Natural killer cell treated with Interleukin-12 subunit alpha and Interleukin-12 subunit beta and Interleukin-15 and Interleukin-18, amount 100 ng/mL, for 72 hours (primary cell): ENCODE measurements at regions not wholly inside any gene's neighbourhood (a gene's known extent, or its start where the extent isn't known, plus 50 kb on each side); places are given as distances from the start of the nearest gene placed in this dataset.
A peak's percentile ranks its signal among the peaks of the same experiment; 100 is the strongest.
"Not testable (repeated sequence)": the region's sequence is repeated elsewhere in the genome, so short reads cannot be mapped to it uniquely, and the experiment has no call there.

Experiments used
- ATAC-seq, 2 donors: fragments of 150-1000 bp; cut with Tn5 transposase in 1 of 2; sonication (Bioruptor Pico), chemical (Tn5 transposase) in 1 of 2; 2 replicates each; pipeline ENCODE4 v1.10.0; 2021
- DNase-seq: peaks from one replicate; pipeline ENCODE4 v3.0.0; 2022; ENCODE audit warnings: low spot score
- H3K27ac Mint-ChIP-seq, 2 donors: 1 replicate in 1 of 2; 2 replicates in 1 of 2; pipeline ENCODE4 v1.8.0; 2022; ENCODE audit warnings: mixed read lengths in 2 of 2, mild to moderate bottlenecking in 1 of 2, moderate library complexity in 1 of 2
- H3K27me3 Mint-ChIP-seq, 2 donors: 1 replicate in 1 of 2; 2 replicates in 1 of 2; pipeline ENCODE4 v1.8.0; 2022; ENCODE audit warnings: mixed read lengths in 2 of 2
- H3K36me3 Mint-ChIP-seq: one replicate; pipeline ENCODE4 v1.8.0; 2022; ENCODE audit warnings: mixed read lengths
- H3K4me1 Mint-ChIP-seq, 2 donors: 1 replicate in 1 of 2; 2 replicates in 1 of 2; pipeline ENCODE4 v1.8.0; 2022; ENCODE audit warnings: low read depth in 2 of 2, mixed read lengths in 2 of 2, mild to moderate bottlenecking in 1 of 2
- H3K4me3 Mint-ChIP-seq: one replicate; pipeline ENCODE4 v1.8.0; 2022; ENCODE audit warnings: mixed read lengths
- H3K9me3 Mint-ChIP-seq: 2 replicates; pipeline ENCODE4 v1.8.0; 2022; ENCODE audit warnings: mixed read lengths

GRCh38 chr15:69766156-69766555 lies 313.5 kb downstream of the RPLP1 start:
- Mint-ChIP-seq H3K27ac (peak overlapping the region in 1 of 2 donors; percentile 13), H3K27me3 (peaks cover 20 to 21% of the 10 kb centered on the region in 2 donors), H3K36me3 (peaks cover 9% of the 10 kb centered on the region), H3K4me3 (no peak overlapping the region), H3K9me3 (peaks cover 3% of the 10 kb centered on the region), H3K4me1 (peaks cover 29 to 31% of the 10 kb centered on the region in 2 donors)
- no peak for ATAC-seq
- DNase-seq: no peak

- peaks cover 14% of the 10 kb centered on the region for H3K36me3 Mint-ChIP-seq
- H3K4me1 Mint-ChIP-seq: peaks cover 19 to 26% of the 10 kb centered on the region in 2 donors
- DNase-seq (no peak), ATAC-seq (no peak)
- H3K27me3 Mint-ChIP-seq: peaks cover 29 to 30% of the 10 kb centered on the region in 2 donors
- H3K27ac Mint-ChIP-seq: peak overlapping the region in 1 of 2 donors; percentile 26
- H3K9me3 Mint-ChIP-seq: no peaks in the 10 kb centered on the region
- no peak overlapping the region for H3K4me3 Mint-ChIP-seq
Measured at GRCh38 chr15:69767191-69767590, 314.6 kb downstream of the RPLP1 start.

DNA sequence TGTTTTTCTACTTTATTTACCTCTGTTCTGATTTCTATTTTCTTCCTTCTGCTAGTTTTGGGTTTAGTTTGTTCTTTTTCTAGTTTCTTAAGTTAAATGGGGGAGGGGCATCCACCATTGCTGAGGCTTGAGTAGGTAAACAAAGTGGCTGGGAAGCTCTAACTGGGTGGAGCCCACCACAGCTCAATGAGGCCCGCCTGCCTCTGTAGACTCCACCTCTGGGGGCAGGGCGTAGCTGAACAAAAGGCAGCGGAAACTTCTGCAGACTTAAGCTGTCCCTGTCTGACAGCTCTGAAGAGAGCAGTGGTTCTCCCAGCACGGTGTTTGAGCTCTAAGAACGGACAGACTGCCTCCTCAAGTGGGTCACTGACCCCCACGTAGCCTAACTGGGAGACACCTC lies 316.7 kb downstream of the RPLP1 start:
- not testable (repeated sequence) for H3K9me3 Mint-ChIP-seq, H3K4me3 Mint-ChIP-seq, ATAC-seq, H3K27ac Mint-ChIP-seq, DNase-seq
- Mint-ChIP-seq H3K27me3 (peaks cover 31 to 33% of the 10 kb centered on the region in 2 donors), H3K36me3 (peaks cover 14% of the 10 kb centered on the region), H3K4me1 (peaks cover 13 to 23% of the 10 kb centered on the region in 2 donors)

DNA sequence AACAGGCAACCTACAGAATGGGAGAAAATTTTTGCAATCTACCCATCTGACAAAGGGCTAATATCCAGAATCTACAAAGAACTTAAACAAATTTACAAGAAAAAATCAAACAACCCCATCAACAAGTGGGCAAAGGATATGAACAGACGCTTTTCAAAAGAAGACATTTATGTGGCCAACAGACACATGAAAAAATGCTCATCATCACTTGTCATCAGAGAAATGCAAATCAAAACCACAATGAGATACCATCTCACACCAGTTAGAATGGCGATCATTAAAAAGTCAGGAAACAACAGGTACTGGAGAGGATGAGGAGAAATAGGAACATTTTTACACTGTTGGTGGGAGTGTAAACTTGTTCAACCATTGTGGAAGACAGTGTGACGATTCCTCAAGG lies 321.6 kb downstream of the RPLP1 start:
- H3K27ac Mint-ChIP-seq, ATAC-seq, DNase-seq, H3K9me3 Mint-ChIP-seq, H3K4me3 Mint-ChIP-seq: not testable (repeated sequence)
- peaks cover 20% of the 10 kb centered on the region for H3K36me3 Mint-ChIP-seq
- H3K27me3 Mint-ChIP-seq: peaks cover 29 to 43% of the 10 kb centered on the region in 2 donors
- H3K4me1 Mint-ChIP-seq: peaks cover 5 to 17% of the 10 kb centered on the region in 2 donors

DNA sequence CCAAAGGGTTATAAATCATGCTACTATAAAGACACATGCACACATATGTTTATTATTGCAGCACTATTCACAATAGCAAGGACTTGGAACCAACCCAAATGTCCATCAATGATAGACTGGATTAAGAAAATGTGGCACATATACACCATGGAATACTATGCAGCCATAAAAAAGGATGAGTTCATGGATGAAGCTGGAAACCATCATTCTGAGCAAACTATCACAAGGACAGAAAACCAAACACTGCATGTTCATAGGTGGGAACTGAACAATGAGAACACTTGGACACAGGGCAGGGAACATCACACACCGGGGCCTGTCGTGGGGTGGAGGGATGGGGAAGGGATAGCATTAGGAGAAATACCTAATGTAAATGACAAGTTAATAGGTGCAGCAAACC lies 322.1 kb downstream of the RPLP1 start:
- not testable (repeated sequence) for H3K9me3 Mint-ChIP-seq, DNase-seq, ATAC-seq, H3K27ac Mint-ChIP-seq, H3K4me3 Mint-ChIP-seq
- Mint-ChIP-seq H3K27me3 (peaks cover 29 to 42% of the 10 kb centered on the region in 2 donors), H3K4me1 (peaks cover 5 to 17% of the 10 kb centered on the region in 2 donors), H3K36me3 (peaks cover 20% of the 10 kb centered on the region)

GRCh38 chr15:69777356-69777755 lies 320.4 kb downstream of the TLE3 start:
- Mint-ChIP-seq H3K4me1 (peaks cover 14 to 20% of the 10 kb centered on the region in 2 donors), H3K36me3 (peaks cover 10% of the 10 kb centered on the region), H3K27ac (no peak overlapping the region), H3K9me3 (no peaks in the 10 kb centered on the region), H3K4me3 (no peak overlapping the region), H3K27me3 (peaks cover 20 to 32% of the 10 kb centered on the region in 2 donors)
- ATAC-seq (no peak), DNase-seq (no peak)

DNA sequence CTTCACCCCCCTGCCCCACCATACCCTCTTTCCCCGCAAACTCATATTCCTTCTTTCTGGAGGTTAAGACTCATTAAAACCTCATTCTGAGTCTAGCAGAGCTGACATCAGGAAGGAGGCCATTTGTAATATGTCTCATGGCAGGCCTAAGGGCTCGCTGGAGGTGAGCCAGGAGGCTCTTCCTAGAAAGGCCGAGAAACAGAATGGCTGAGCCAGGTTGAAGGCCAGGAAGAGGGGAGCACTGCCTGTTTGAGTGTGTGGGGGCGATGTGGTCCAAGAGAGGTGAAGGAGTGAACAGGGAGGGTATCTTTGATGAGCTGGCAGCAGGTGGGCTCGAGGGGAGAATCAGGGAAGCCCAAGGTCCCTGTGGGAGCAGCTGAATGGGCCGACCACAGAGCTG lies 317.3 kb downstream of the TLE3 start:
- ATAC-seq (no peak), DNase-seq (no peak)
- H3K4me3 Mint-ChIP-seq: no peak overlapping the region
- H3K36me3 Mint-ChIP-seq: peaks cover 10% of the 10 kb centered on the region
- no peaks in the 10 kb centered on the region for H3K9me3 Mint-ChIP-seq
- no peak overlapping the region for H3K27ac Mint-ChIP-seq
- peaks cover 40 to 46% of the 10 kb centered on the region in 2 donors for H3K27me3 Mint-ChIP-seq
- H3K4me1 Mint-ChIP-seq: peaks cover 10 to 15% of the 10 kb centered on the region in 2 donors

DNA sequence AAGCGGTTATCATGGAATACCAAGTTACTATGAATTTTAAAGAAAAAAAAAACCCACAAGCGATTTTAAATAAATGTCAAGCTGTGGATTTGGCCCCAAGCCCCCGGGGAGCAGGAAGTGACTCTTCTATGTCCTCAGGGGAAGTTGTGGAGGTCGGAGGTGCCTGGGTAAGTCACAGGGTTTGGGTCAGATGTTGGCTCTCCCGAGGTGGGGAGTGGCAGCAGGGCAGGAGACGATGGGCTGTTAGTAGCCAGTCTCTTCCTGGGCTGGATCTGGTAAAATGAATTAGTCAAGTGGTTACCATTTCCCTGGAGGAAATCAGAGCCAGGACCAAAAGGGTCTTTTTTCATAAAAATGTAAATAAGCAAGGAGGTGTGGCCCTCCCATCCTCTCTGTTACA lies 316.7 kb downstream of the TLE3 start:
- ATAC-seq (no peak), DNase-seq (no peak)
- no peaks in the 10 kb centered on the region for H3K9me3 Mint-ChIP-seq
- H3K36me3 Mint-ChIP-seq: peaks cover 10% of the 10 kb centered on the region
- peaks cover 40 to 46% of the 10 kb centered on the region in 2 donors for H3K27me3 Mint-ChIP-seq
- no peak overlapping the region for H3K4me3 Mint-ChIP-seq
- peaks cover 10 to 15% of the 10 kb centered on the region in 2 donors for H3K4me1 Mint-ChIP-seq
- no peak overlapping the region for H3K27ac Mint-ChIP-seq

DNA sequence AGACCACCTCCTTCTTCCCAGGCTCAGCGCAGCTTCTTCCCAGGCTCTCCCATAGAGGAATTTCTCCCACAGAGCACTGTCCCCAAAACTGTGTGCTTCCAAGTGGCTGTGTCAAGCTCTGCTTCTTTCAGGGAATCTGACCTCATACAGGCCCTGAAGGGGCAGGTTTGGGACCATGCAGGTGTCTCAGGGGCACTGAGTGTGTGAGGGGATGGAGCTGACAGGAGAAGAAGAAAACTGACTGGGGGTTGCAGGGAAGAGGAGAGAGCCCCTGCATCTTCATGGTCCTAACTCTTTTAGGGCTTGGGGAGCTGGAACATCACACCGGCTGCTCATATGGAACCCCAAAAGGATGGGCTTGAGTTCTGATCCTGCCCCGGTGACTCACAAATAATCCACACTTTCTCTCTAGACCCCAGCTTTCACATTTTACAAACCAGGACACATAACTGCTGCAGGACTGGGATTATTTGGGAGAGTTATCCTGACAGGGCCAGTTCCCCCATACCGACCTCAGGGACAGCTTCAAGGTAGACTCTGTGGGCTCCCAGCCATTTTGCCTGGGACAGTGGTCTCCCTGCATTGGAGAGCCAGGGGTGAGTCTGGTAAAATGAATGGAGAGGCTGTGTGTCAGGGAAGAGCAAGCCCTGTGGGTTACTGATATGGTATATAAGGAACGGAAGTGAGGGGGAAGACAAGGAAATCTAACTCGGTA lies 316.1 kb downstream of the TLE3 start:
- Mint-ChIP-seq H3K36me3 (peaks cover 10% of the 10 kb centered on the region), H3K4me1 (peaks cover 10 to 15% of the 10 kb centered on the region in 2 donors), H3K4me3 (no peak overlapping the region), H3K27ac (peak overlapping the region in 1 of 2 donors; percentile 26), H3K27me3 (peaks cover 40 to 47% of the 10 kb centered on the region in 2 donors), H3K9me3 (no peaks in the 10 kb centered on the region)
- ATAC-seq: no peak
- no peak for DNase-seq

GRCh38 chr15:69782139-69782658 lies 315.5 kb downstream of the TLE3 start:
- H3K27ac Mint-ChIP-seq: peak overlapping the region in 1 of 2 donors; percentile 26
- DNase-seq (no peak), ATAC-seq (no peak)
- peaks cover 10 to 15% of the 10 kb centered on the region in 2 donors for H3K4me1 Mint-ChIP-seq
- H3K9me3 Mint-ChIP-seq: no peaks in the 10 kb centered on the region
- H3K27me3 Mint-ChIP-seq: peaks cover 45 to 50% of the 10 kb centered on the region in 2 donors
- H3K4me3 Mint-ChIP-seq: no peak overlapping the region
- peaks cover 10% of the 10 kb centered on the region for H3K36me3 Mint-ChIP-seq

DNA sequence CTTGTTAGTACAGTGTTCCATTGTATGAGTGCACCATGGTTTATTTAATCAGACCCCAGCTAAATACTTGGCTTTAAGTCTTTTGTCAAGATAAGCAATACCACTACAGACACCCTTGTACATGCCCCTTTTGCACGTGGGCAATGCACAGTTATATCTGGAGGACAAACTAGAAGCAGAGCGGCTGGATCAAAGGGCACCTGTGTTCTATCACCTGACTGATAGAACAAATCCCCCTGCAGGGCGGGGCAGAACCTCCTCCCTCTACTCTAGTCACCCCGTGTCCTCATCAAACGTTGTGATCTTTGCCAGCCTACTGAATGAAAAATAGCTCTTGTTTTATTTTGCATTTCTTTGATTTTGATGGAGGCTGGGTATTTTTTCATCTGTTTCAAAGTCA lies 314.9 kb downstream of the TLE3 start:
- H3K4me3 Mint-ChIP-seq: no peak overlapping the region
- ATAC-seq: no peak
- H3K36me3 Mint-ChIP-seq: peaks cover 3% of the 10 kb centered on the region
- peaks cover 41 to 45% of the 10 kb centered on the region in 2 donors for H3K27me3 Mint-ChIP-seq
- peak overlapping the region in 1 of 2 donors; percentile 26 for H3K27ac Mint-ChIP-seq
- no peaks in the 10 kb centered on the region for H3K9me3 Mint-ChIP-seq
- peaks cover 10 to 15% of the 10 kb centered on the region in 2 donors for H3K4me1 Mint-ChIP-seq
- no peak for DNase-seq

DNA sequence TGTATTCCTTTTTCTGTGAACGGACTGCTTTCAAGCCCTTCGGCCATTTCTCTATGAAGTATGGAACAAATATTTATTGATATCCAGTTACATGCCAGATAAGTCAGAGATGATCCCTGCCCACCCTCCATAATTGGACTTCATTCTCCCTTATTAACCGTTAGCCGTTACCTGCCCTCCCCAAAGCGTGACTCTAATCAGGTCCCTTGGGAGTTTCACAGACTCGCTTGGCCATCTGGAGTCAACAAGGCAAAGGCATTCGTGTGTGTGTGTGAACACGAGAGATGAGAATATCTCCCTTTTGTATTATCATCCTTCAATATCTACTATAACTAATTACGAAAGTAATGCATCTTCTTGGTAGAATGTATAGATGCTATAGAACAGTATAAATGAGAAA lies 314.5 kb downstream of the TLE3 start:
- Mint-ChIP-seq H3K9me3 (no peaks in the 10 kb centered on the region), H3K27ac (no peak overlapping the region), H3K4me1 (peaks cover 10 to 15% of the 10 kb centered on the region in 2 donors), H3K27me3 (peaks cover 37 to 41% of the 10 kb centered on the region in 2 donors), H3K4me3 (no peak overlapping the region), H3K36me3 (no peaks in the 10 kb centered on the region)
- ATAC-seq (no peak), DNase-seq (no peak)

DNA sequence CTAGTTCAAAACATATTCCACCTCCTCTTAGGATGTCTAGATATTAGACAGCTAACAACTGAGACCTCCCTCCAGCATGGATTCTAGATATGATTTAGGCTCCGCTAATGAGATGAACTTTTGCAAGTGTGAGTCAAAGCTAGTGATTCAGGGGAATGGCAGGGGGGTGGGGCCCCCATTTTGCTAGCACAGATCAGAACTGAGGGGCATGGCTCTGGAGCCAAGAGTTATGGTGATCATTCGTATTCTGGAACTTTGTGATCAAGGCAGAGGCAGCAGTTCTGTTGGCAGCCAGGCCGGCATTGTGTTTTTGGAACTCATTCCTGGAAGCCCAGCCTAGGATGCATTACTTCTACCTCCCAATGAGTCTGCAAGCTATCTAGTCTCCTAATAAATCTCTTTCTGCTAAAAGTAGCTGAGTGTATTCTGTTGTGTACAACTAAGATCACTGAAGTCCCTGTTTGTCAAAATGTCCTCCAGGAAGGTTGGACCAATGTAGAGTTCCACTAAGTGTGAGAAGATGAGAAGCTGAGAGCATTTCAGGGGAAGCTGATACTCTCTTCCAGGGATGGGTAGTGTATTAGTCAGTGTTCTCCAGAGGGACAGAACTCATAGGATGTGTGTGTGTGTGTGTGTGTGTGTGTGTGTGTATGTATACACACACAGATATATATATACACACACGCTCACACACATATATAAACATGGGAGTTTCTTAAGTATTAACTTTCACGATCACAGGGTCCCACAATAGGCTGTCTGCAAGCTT lies 312.7 kb downstream of the TLE3 start:
- no peak overlapping the region for H3K4me3 Mint-ChIP-seq
- H3K4me1 Mint-ChIP-seq: peaks cover 10 to 16% of the 10 kb centered on the region in 2 donors
- peak overlapping the region in 1 of 2 donors; percentile 36 for H3K27ac Mint-ChIP-seq
- ATAC-seq (no peak), DNase-seq (no peak)
- H3K27me3 Mint-ChIP-seq: peaks cover 37 to 40% of the 10 kb centered on the region in 2 donors
- H3K9me3 Mint-ChIP-seq: no peaks in the 10 kb centered on the region
- no peaks in the 10 kb centered on the region for H3K36me3 Mint-ChIP-seq
